CD14-positive monocyte (primary cell): ENCODE measurements at regions not wholly inside any gene's neighbourhood (a gene's known extent, or its start where the extent isn't known, plus 50 kb on each side); places are given as distances from the start of the nearest gene placed in this dataset.

Experiments used
- DNase-seq, 3 donors: peaks; one replicate each; pipeline ENCODE4 v3.0.0-alpha.2; 2011 to 2022
- H2AFZ ChIP-seq: 2 replicates; pipeline ENCODE4 v1.6.0; 2012; ENCODE audit warnings: mild to moderate bottlenecking, low read depth, low read length, inconsistent platforms; ENCODE audit not compliant: insufficient read depth, poor library complexity, severe bottlenecking
- H3K27ac ChIP-seq, 2 donors: 1 replicate in 1 of 2; 2 replicates in 1 of 2; pipeline ENCODE4 v1.5.1; 2012 to 2013; ENCODE audit warnings: low read length in 2 of 2, control low read depth in 1 of 2, inconsistent platforms in 1 of 2, low read depth in 1 of 2, mild to moderate bottlenecking in 1 of 2
- H3K27me3 ChIP-seq, 2 donors: one replicate each; pipeline versions ENCODE4 v1.6.0 to v1.6.1; 2011 to 2013; ENCODE audit warnings: low read length in 2 of 2; ENCODE audit not compliant: control insufficient read depth in 2 of 2, insufficient read depth in 2 of 2
- H3K36me3 ChIP-seq, 2 donors: replicated peaks in 1 of 2; 1 replicate in 1 of 2; 2 replicates in 1 of 2; pipeline versions ENCODE4 v1.5.1 to v1.6.1; 2012 to 2013; ENCODE audit warnings: low read length in 2 of 2, control low read depth in 1 of 2, inconsistent platforms in 1 of 2, mild to moderate bottlenecking in 1 of 2; ENCODE audit not compliant: insufficient read depth in 2 of 2, control insufficient read depth in 1 of 2
- H3K4me1 ChIP-seq, 2 donors: 1 replicate in 1 of 2; 2 replicates in 1 of 2; pipeline versions ENCODE4 v1.5.1 to v1.6.1; 2012 to 2013; ENCODE audit warnings: low read length in 2 of 2, control low read depth in 1 of 2, inconsistent platforms in 1 of 2, mild to moderate bottlenecking in 1 of 2, moderate library complexity in 1 of 2; ENCODE audit not compliant: insufficient read depth in 2 of 2, control insufficient read depth in 1 of 2
- H3K4me2 ChIP-seq: replicated peaks from 2 replicates; pipeline ENCODE3; 2012; ENCODE audit warnings: low read length, moderate library complexity, mild to moderate bottlenecking; ENCODE audit not compliant: poor library complexity, severe bottlenecking; ENCODE audit errors: extremely low read depth
- H3K4me3 ChIP-seq, 3 experiments: fragments of 200-600 bp in 1 of 3; sonication (generic) in 1 of 3; replicated peaks in 1 of 3; 1 replicate in 2 of 3; 2 replicates in 1 of 3; pipeline ENCODE4 v1.5.1; 2011 to 2013; ENCODE audit warnings: low read length in 3 of 3, mild to moderate bottlenecking in 3 of 3, control low read depth in 2 of 3, low read depth in 2 of 3, inconsistent platforms in 1 of 3, moderate library complexity in 1 of 3
- H3K79me2 ChIP-seq: 2 replicates; pipeline ENCODE4 v1.6.0; 2012; ENCODE audit warnings: mild to moderate bottlenecking, control low read depth, inconsistent platforms, low read length, moderate library complexity; ENCODE audit not compliant: insufficient read depth
- H3K9ac ChIP-seq: 2 replicates; pipeline ENCODE4 v1.6.0; 2017; ENCODE audit warnings: low read length, mild to moderate bottlenecking; ENCODE audit not compliant: insufficient read depth, poor library complexity, severe bottlenecking
- H3K9me3 ChIP-seq, 2 donors: replicated peaks in 1 of 2; 1 replicate in 1 of 2; 2 replicates in 1 of 2; pipeline versions ENCODE4 v1.5.1 to v1.6.1; 2012 to 2013; ENCODE audit warnings: low read length in 2 of 2, control low read depth in 1 of 2; ENCODE audit not compliant: control insufficient read depth in 1 of 2, insufficient read depth in 1 of 2
- H4K20me1 ChIP-seq: 2 replicates; pipeline ENCODE4 v1.6.0; 2012; ENCODE audit warnings: mild to moderate bottlenecking, low read length, control low read depth, moderate library complexity; ENCODE audit not compliant: insufficient read depth
- H3K27ac Mint-ChIP-seq, 7 donors: one replicate each; pipeline ENCODE4 v1.8.0; 2020; ENCODE audit warnings: mild to moderate bottlenecking in 7 of 7, mixed read lengths in 7 of 7, moderate library complexity in 6 of 7, inconsistent platforms in 2 of 7
- H3K27me3 Mint-ChIP-seq, 3 donors: one replicate each; pipeline ENCODE4 v1.8.0; 2021 to 2022; ENCODE audit warnings: low read depth in 3 of 3, mild to moderate bottlenecking in 3 of 3, mixed read lengths in 3 of 3, moderate library complexity in 3 of 3, inconsistent platforms in 1 of 3
- H3K36me3 Mint-ChIP-seq, 2 donors: one replicate each; pipeline ENCODE4 v1.8.0; 2020; ENCODE audit warnings: mixed read lengths in 2 of 2, inconsistent platforms in 1 of 2, mild to moderate bottlenecking in 1 of 2
- H3K4me1 Mint-ChIP-seq: one replicate; pipeline ENCODE4 v1.8.0; 2020; ENCODE audit warnings: mild to moderate bottlenecking, mixed read lengths
- H3K4me3 Mint-ChIP-seq, 2 donors: one replicate each; pipeline ENCODE4 v1.8.0; 2020; ENCODE audit warnings: mild to moderate bottlenecking in 2 of 2, mixed read lengths in 2 of 2, moderate library complexity in 1 of 2
- H3K9me3 Mint-ChIP-seq, 7 donors: one replicate each; pipeline ENCODE4 v1.8.0; 2020 to 2022; ENCODE audit warnings: mixed read lengths in 7 of 7, mild to moderate bottlenecking in 6 of 7, moderate library complexity in 6 of 7, inconsistent platforms in 2 of 7
- WGBS: methylation state at CpG from one replicate; pipeline ENCODE4 v1.1.5; 2013; ENCODE audit warnings: missing lambda C conversion rate; ENCODE audit not compliant: insufficient coverage; 5-methylcytosine and 5-hydroxymethylcytosine counted together
- intact Hi-C, 2 donors: fragments of 100-400 bp; cut with micrococcal nuclease; formaldehyde crosslinking; loops; one replicate each; pipeline versions ENCODE4 v1.15.0 to v1.15.1; 2023
- TF ChIP-seq, protein P1 (sequence below): fragments of 200-600 bp; IDR thresholded peaks from one replicate; pipeline ENCODE4 v1.8.0; 2022; ENCODE audit warnings: antibody characterized with exemption, mild to moderate bottlenecking

DNA sequence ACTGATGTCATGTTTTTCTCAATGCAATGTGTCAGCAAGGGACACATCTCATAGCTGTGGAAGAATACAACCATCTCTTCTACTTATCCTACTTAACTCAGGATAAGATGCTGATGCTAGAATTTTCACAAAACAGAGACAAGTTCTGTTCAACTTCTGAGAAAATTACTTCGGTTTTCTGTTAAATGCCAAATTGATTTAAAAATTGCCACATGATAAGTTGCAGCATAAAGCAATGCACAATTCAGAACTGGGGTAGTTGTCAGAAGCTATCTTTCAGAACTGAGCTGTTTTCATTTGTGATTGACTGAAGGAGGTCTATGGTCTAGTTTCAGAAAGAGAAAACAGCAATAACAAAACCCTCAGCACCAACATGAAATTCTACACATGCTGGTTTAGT lies 954.8 kb upstream of the C9orf72 start:
- H3K4me3 Mint-ChIP-seq: no peak overlapping the region
- peaks cover 0 to 5% (median 2%) of the 10 kb centered on the region in 7 donors for H3K9me3 Mint-ChIP-seq
- Histone ChIP-seq H3K79me2 (no peaks in the 10 kb centered on the region), H3K9ac (no peak overlapping the region), H3K9me3 (peaks cover 0 to 7% of the 10 kb centered on the region in 2 donors), H2AFZ (no peak overlapping the region), H3K36me3 (no peaks in the 10 kb centered on the region), H3K27me3 (no peaks in the 10 kb centered on the region), H3K27ac (no peak overlapping the region), H3K4me2 (no peak overlapping the region), H3K4me1 (no peaks in the 10 kb centered on the region), H3K4me3 (no peak overlapping the region), H4K20me1 (no peaks in the 10 kb centered on the region)
- H3K4me1 Mint-ChIP-seq: no peaks in the 10 kb centered on the region
- 100% methylated on average over 1 of the region's 1 CpG for WGBS
- TF ChIP-seq, protein P1, sequence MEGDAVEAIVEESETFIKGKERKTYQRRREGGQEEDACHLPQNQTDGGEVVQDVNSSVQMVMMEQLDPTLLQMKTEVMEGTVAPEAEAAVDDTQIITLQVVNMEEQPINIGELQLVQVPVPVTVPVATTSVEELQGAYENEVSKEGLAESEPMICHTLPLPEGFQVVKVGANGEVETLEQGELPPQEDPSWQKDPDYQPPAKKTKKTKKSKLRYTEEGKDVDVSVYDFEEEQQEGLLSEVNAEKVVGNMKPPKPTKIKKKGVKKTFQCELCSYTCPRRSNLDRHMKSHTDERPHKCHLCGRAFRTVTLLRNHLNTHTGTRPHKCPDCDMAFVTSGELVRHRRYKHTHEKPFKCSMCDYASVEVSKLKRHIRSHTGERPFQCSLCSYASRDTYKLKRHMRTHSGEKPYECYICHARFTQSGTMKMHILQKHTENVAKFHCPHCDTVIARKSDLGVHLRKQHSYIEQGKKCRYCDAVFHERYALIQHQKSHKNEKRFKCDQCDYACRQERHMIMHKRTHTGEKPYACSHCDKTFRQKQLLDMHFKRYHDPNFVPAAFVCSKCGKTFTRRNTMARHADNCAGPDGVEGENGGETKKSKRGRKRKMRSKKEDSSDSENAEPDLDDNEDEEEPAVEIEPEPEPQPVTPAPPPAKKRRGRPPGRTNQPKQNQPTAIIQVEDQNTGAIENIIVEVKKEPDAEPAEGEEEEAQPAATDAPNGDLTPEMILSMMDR: no peak
- no peak overlapping the region for H3K27ac Mint-ChIP-seq
- H3K36me3 Mint-ChIP-seq: no peaks in the 10 kb centered on the region
- DNase-seq: no peak
- H3K27me3 Mint-ChIP-seq: peaks cover 0 to 2% (median 0%) of the 10 kb centered on the region in 3 donors
- intact Hi-C loops: no loop called here

- H3K27ac Mint-ChIP-seq: no peak overlapping the region
- Histone ChIP-seq H3K79me2 (no peaks in the 10 kb centered on the region), H3K9me3 (no peaks in the 10 kb centered on the region), H3K27me3 (no peaks in the 10 kb centered on the region), H4K20me1 (no peaks in the 10 kb centered on the region), H3K4me2 (no peak overlapping the region), H3K4me1 (no peaks in the 10 kb centered on the region), H3K36me3 (no peaks in the 10 kb centered on the region), H3K4me3 (no peak overlapping the region), H2AFZ (no peak overlapping the region), H3K9ac (no peak overlapping the region), H3K27ac (no peak overlapping the region)
- no peaks in the 10 kb centered on the region for H3K4me1 Mint-ChIP-seq
- TF ChIP-seq, protein P1: no peak
- peaks cover 0 to 1% (median 0%) of the 10 kb centered on the region in 3 donors for H3K27me3 Mint-ChIP-seq
- peaks cover 0 to 9% (median 0%) of the 10 kb centered on the region in 7 donors for H3K9me3 Mint-ChIP-seq
- H3K36me3 Mint-ChIP-seq: no peaks in the 10 kb centered on the region
- DNase-seq: no peak
- WGBS: no CpG with 5 or more reads among the region's 3 CpGs
- intact Hi-C loops: no loop called here
- no peak overlapping the region for H3K4me3 Mint-ChIP-seq
Measured at GRCh38 chr9:28538132-28538531, 964.9 kb upstream of the C9orf72 start.
